ENCODE measurements at regions not wholly inside any gene's neighbourhood (a gene's known extent, or its start where the extent isn't known, plus 50 kb on each side); places are given as distances from the start of the nearest gene placed in this dataset.

- no peak overlapping the region for H2AFZ ChIP-seq (ENCODE audit: low read length)
- ChIA-PET CTCF (ENCODE audit: low intra/inter-chr PET ratio, low total read pairs) (no interaction called here), POLR2A (no interaction called here)
- no peaks in the 10 kb centered on the region for H3K36me3 ChIP-seq (replicated peaks in 1 of 2; ENCODE audit: control insufficient read depth in 1 of 2, insufficient read depth in 2 of 2, low read length in 2 of 2)
- H3K9ac ChIP-seq (ENCODE audit: insufficient read depth, low read depth, low read length): no peak overlapping the region
- no TSS peak for BruUV-seq (replicated peaks)
- no peaks in the 10 kb centered on the region for H4K20me1 ChIP-seq (ENCODE audit: insufficient read depth, low read length)
- intact Hi-C loops (cut with micrococcal nuclease; ENCODE audit: unreplicated experiment): no loop called here
- no peaks in the 10 kb centered on the region for H3K79me2 ChIP-seq (ENCODE audit: insufficient read depth, low read length)
- no peaks in the 10 kb centered on the region; a peak in 1 of 5 replicates for H3K27me3 ChIP-seq (ENCODE audit: control insufficient read depth in 1 of 2, insufficient read depth in 2 of 2, low read length in 2 of 2)
- WGBS (ENCODE audit: low lambda C conversion rate): 67% methylated on average over 4 of the region's 6 CpGs
- in situ Hi-C loops (cut with HindIII; ENCODE audit: extremely low pct_ligation_motif_present, low pct_unique_long_range_greater_than_20kb): no loop called here
- no peak overlapping the region for H3K4me3 ChIP-seq (replicated peaks in 1 of 3; ENCODE audit: insufficient read depth in 1 of 3, low read depth in 2 of 3, low read length in 3 of 3)
- no peak for ATAC-seq
- H3K27ac ChIP-seq (ENCODE audit: extremely low read length, insufficient read depth, low read length): no peak overlapping the region
- DNase-seq (ENCODE audit: low spot score): no peak
- FAIRE-seq: no peak
- no peak overlapping the region for H3K4me2 ChIP-seq (ENCODE audit: low read depth, low read length)
- no peaks in the 10 kb centered on the region for H3K4me1 ChIP-seq (ENCODE audit: insufficient read depth, low read length)
- H3K9me3 ChIP-seq (ENCODE audit: low read length): no peaks in the 10 kb centered on the region
- TF ChIP-seq ZNF432 (CRISPR knock-in tag; IDR thresholded peaks at IDR 0.05; ENCODE audit: borderline replicate concordance) (no peak), BCL3 (CRISPR knock-in tag; IDR thresholded peaks at IDR 0.05) (no peak), FOXO4 (CRISPR knock-in tag; conservative IDR thresholded peaks at IDR 0.05) (no peak), NR0B2 (CRISPR knock-in tag; IDR thresholded peaks at IDR 0.05) (no peak), FOXK2 (IDR thresholded peaks at IDR 0.05) (no peak), ZNF24 (IDR thresholded peaks at IDR 0.05) (no peak), MIER2 (CRISPR knock-in tag; IDR thresholded peaks at IDR 0.05) (no peak), LCORL (IDR thresholded peaks at IDR 0.05) (no peak), LCORL (CRISPR knock-in tag; IDR thresholded peaks at IDR 0.05) (no peak), RARG (CRISPR knock-in tag; IDR thresholded peaks at IDR 0.05; ENCODE audit: low read depth) (no peak), FUBP1 (CRISPR knock-in tag; IDR thresholded peaks at IDR 0.05; ENCODE audit: borderline replicate concordance) (no peak), ZBED4 (CRISPR knock-in tag; IDR thresholded peaks at IDR 0.05; ENCODE audit: borderline replicate concordance) (no peak), SAP130 (CRISPR knock-in tag; IDR thresholded peaks at IDR 0.05; ENCODE audit: low read depth) (no peak), ZNF546 (CRISPR knock-in tag; conservative IDR thresholded peaks at IDR 0.05) (no peak), E2F1 (CRISPR knock-in tag; IDR thresholded peaks at IDR 0.05) (no peak), MAFF (IDR thresholded peaks at IDR 0.05; ENCODE audit: low read depth, low read length) (no peak), SRSF1 (optimal IDR thresholded peaks at IDR 0.05; ENCODE audit: low read depth, low read length) (no peak)
Measured at GRCh38 chr18:14928396-14928795, 180.4 kb downstream of the ANKRD30B start.
